Pons (tissue), 1 donor: ENCODE measurements at regions not wholly inside any gene's neighbourhood (a gene's known extent, or its start where the extent isn't known, plus 50 kb on each side); places are given as distances from the start of the nearest gene placed in this dataset.
"Not testable (repeated sequence)": the region's sequence is repeated elsewhere in the genome, so short reads cannot be mapped to it uniquely, and the experiment has no call there.

Experiments used
- DNase-seq: peaks from one replicate; pipeline ENCODE4 v3.0.0-alpha.2; 2016; ENCODE audit warnings: low spot score

DNA sequence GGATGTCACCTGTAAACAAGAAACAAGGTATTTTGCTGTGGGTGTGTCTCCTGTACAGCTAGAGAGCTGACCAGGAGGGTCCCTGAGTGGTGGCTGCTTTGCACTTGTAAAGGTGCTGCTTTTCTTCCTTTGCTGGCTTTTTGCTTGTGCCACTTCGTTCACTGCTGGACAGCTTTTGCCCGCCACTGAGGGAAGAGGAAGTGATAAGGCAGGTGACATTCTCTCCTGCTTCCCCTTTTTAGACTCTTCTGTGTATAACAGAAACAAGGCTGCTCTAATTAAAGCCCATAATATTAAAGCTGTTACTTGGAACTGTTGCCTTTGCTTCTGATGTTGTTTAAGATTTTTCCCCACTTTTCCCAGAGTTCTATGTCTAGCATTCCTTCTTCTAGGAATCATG lies 218.6 kb upstream of the TSPY4 start:
- DNase-seq = no peak

DNA sequence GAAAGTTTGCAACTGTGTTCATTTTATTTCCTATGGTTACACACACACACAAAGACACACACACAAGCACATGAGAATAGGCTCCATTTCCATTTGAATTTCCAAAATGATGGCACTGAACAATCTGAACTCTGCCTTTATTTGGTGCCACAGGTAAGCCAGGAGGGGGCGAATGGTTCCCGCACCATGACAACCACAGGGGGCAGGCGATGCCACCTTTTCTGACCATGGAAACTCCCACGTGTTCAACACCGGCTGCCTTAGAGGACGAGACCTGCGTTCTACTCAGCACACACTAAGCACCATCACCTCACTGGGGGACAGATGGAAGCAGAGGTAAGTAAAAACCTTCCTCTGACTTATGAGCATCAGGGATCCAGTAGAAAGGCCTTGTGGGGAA lies 212.6 kb upstream of the TSPY4 start:
- DNase-seq = no peak

DNA sequence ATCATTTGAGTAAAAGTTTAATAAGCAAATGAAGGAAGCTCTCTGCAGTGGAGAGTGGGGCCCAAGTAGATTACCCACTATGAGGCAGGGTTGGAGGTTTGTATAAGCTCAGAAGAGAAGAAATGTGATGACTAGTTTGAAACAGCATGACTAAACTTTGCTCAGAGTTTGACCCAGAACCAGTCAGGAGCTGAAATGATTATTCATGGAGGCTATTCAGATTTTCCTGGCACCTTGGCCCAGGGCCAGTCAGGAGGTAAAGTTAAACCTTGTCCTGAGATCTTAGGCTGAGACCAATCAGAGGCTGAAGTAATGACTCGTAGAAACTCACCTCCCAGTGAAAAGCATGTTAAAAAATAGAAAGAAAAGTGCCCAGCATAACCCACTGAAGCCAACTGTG lies 210.7 kb upstream of the TSPY4 start:
- DNase-seq = no peak

DNA sequence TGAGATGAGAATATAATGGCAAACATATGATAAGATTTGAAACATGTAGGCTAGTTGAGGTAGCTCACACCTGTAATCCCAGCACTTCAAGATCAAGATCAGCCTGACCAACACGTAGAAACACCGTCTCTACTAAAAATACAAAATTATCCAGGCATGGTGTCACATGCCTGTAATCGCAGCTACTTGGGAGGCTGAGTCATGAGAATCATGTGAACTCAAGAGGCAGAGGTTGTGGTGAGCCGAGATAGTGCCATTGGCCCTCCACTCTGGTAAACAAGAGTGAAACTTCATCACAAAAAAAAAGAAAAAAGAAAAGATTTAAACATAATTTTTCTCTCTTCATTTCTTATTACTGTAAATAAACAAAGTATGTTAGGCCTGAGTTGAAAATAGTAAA lies 193.9 kb upstream of the TSPY4 start:
- DNase-seq = not testable (repeated sequence)

DNA sequence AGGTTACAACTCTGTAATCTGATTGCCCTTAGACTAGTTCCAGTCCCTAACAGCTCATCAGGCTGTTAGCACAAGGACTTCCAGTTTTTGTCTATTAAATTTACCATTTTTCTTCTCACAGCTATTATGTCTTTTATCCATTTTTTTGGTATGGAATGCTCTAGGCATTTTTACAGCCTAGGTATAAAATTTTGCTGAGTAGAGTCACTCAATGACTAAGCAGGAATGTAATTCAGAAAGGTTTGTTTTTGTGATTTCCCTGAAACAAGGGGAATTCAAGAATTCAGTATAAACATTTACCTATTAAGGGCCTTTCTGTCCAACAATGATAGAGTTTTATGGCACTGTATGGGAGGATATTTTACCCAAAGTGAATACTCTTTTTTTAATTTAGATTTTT lies 182.7 kb upstream of the TSPY4 start:
- not testable (repeated sequence) for DNase-seq

DNA sequence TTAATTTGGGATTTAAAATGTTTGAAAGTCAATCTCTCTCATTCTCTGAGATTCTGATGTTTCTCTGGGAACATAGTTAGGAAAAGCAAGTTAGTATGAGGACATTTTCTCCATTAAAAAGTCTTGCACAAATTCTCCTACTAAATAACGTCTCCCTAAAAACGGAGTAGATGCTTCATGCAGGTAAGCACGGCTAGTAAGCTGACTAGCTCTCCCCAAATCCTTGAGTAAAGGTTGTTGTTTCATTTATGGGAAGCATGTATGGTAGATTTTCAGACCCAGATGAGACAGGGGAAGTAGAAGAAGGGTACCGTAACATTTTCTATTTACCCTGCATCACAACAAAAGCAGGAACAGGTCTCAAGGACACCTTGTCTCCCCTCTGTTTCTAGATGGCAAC lies 181.5 kb upstream of the TSPY4 start:
- DNase-seq = no peak

DNA sequence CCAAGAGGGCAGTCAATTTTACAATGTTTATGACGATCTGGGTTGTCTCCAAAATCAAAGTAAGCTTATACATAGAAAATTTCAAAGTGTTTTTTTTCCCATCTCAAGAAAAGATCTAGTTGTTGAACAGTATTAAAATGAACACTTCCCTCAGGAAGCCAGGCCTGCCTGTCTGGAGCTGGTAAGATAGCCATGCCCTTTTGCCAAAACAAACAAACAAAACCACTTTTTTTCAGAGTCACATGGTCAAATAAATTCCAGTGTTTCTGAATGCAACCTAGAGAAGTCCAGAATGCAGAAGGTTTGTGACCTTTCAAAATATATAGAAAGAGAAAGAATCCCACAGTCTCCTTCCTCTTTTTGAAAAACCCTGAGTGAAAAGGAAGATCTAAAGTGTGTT lies 178.6 kb upstream of the TSPY4 start:
- no peak for DNase-seq

DNA sequence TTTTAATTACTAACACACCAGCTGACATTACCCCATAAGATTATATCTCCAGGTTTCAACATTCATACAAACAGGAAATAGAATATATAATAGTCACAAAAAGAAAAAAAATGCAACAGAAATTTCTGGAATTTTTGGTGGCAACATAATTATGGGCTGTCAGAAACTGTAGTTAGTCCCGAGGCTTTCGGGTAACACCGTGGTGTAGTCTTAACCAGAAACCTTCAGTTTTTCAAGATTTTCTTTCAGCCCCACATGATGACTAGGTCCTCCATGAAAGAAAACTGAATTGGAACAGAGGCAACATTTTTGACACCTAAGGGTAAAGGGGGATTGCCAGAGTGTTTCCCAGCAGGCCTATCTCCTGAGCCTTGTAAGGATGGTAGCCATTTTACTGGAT lies 176.9 kb upstream of the TSPY4 start:
- not testable (repeated sequence) for DNase-seq

DNA sequence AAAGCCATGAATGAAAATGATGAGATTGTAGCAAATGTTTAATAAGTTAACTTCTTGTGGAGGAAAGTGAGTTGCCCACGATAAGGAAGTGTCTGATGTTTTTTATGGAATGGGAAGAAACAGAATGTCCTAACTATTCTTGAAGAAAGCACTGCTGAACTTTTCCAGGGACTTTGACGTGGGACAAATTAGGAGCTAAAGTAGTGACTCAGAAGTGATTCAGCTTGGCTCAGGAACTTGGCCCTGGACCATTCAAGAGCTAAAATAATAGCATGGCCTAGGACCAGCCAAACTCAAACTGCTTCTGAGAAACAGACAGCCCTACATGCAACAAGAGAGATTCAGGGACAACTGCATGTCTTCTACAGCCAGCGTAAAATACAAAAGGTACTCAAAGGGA lies 176.3 kb upstream of the TSPY4 start:
- not testable (repeated sequence) for DNase-seq

DNA sequence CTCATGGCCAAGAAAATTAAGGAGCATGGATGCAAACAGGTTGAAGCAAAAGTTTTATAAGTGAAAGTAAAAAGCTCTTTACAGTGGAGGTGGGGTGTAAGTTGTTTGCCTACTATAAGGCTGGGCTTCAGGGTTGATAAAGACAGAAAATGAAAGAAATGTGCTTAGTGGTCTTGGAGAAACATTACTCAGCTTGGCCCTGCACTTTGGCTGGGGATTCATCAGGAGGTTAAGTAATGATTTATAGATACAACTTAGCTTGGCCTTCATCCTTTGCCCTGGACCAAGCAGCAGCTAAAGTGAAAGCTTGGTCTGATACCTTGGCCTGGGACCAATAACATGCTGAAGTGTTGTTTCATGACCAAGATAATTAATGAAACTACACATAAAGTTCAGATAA lies 175.3 kb upstream of the TSPY4 start:
- DNase-seq = not testable (repeated sequence)

DNA sequence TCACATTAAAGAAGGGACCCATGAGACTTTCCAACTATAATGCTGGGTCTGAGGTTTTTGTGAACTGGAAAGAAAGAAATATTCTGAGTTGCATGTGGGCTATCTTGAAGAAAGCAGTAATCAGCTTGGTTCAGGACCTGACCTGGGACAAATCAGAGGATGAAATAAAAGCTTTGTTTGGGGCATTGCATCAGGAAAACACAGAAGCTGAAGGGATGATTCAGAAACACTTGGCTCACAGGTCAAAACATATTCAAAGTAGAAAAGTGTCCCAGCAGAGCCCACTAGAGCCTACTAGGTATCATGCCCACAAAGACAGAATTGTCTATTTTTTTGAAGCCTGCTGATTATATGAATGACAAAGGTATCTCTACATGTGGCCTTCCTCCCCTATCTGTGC lies 174.8 kb upstream of the TSPY4 start:
- DNase-seq = not testable (repeated sequence)

DNA sequence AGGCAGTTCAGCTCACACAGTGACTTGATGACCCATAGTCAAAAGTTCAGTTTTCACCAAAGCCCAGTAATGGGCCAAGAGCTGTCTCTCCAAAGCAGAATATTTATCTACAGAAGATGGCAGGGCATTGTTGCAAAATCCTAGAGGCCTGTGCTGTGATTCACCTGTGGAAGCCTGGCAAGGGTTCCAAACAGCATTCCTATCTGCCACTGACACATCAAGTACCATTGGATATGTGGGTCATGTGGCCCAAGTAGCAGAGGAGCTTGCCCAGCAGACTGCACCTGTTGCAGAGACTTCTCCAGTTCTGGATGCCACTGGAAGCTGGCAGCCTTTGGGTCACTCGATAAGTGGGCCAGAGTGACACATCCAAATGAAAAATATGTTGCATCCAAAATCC lies 159.6 kb upstream of the TSPY4 start:
- not testable (repeated sequence) for DNase-seq

DNA sequence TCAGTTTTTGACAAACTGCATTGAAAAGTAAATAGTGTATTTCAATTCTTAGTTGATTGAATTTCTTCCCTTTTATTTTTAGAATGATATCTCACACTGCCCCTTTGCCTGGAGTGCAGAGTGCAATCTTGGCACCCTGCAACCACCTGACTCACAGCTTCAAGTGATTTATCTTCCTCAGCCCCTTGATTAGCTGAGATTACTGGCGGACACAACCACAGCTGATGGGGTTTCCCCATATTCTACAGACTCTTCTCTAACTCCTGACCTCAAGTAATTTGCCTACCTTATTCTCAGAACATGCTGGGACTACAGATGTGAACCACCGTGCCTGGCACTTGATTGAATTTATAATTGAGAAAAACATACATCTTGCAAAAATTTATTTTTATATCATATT lies 152.4 kb upstream of the TSPY4 start:
- DNase-seq = not testable (repeated sequence)

DNA sequence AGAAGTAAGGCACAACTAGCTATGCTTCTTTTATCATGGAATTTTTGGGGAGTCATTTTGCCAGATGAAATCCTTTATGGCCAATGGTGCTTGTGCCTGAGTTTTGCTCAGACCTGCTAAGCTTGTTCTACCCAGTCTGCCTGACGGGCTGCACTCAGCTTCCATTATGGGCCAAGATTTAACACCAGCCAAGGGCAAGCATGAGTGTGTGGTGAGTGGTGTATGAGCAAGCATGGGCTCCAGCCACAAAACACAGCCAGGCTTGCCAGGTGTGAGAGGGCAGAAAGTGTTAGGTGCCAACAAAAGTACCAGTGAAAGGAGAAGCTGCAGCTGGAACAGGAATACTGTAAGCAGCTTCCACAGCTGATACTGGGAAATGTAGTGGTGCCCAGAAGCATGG lies 130.2 kb upstream of the TSPY4 start:
- DNase-seq = not testable (repeated sequence)

DNA sequence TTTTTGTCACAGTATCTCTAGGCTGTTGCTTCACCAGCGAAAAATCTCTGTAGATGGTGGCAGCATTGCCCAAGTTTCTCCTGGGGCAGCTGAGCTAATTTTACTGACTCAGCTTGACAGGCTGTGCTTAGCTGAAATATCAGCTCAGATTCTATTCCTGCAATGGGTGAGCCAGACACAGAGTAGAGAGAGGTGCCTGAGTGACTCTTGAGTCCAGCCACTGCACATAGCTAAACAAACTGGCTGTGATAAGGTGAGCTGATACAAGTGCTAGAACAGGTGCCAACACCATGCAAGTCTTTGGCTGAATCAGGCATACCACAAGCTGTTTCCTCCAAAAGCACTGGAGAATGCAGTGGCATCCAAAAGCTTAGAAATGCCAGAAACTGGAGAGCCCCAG lies 110.9 kb upstream of the TSPY4 start:
- no peak for DNase-seq

DNA sequence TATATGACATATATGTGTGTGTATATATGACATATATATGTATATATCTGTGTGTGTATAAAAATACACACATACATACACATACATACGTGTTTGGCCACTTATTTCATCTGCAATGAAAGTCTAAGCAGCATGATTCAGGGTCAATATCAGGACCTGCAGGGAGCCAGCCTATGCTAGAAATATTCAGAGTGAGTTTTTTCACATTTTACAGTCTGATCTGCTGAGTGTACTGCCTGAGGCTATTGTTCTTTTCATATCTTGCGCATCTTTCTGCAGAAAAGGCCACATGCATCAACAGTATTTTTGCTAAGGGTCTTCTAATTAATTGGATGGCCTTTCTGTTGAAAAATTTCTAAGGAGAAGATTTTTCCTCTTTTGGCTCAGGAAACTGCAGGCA lies 80.0 kb upstream of the TSPY4 start:
- DNase-seq = no peak

DNA sequence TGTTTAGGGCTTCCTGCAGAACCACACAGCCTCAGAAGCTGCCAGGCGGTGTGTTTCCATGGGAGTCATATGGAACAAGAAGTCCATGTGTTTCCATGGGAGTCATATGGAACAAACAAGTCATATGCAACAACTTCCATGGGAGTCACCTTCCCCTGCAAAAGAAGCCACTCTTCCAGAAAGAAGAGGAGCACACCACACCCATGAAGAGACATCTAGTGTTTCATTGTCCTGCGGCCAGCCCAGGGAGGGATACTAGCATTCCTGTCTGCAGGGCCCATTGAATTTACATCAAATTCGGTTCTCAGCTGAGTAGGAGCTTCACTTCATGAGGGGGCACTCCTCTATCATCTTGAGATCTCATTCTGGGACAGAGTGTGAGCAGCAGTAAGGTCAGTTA lies 79.5 kb upstream of the TSPY4 start:
- no peak for DNase-seq

DNA sequence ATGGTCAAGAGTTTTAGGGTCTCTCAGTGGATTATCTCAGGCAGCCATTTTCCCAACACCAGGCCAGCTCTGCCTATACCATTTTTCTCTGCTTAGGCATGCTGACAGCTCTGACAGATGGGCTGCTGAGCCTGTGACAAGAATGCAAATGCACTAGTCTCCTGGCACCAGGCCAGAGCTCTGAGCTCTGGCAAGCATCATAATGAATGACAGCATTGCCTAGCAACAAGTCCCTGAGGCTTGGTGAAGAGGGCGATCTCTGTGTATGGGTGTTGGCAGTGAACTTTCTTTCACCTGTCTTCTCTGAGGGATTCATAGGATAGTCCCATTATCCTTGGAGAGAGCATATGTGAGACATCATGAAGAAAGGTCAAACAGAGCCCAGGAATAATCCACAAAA lies 77.9 kb upstream of the TSPY4 start:
- DNase-seq = peak; percentile 64

DNA sequence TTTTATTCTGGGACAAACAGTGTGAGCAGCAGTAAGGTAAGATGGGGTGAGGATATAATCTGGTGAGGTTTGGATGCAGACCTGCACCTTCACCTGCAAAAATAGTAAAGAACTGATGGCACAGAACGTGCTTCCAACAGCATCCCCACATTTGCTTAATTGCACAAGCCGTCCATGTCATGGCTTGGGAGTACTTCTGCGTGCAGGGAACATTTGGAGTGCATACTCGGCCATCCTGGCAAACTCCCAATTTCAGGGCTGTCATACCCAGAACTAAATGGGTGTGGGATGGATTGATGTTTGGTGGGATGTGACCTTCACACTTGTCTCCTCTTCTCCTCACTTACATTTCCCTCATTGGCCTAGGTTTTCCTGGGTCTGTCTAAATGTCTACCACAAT lies 76.8 kb upstream of the TSPY4 start:
- DNase-seq = no peak

DNA sequence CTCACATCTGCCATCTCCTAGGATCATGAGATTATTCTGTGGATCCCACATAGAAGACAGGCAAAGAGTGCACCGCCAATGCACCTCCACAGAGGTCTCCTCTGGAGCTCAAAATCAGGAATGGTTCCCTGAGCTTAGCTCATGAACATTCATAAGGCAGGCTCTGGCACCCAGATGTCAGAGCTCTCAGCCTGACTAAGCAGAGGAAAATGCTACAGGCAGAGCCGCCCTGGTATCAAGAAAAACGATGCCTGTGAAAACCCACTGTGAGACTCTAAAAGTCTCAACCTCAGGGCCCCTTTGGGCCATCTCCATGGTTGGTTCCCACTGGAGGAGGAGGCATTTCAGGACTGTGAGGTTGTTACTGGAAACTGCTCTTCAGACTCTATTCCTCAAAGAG lies 71.7 kb upstream of the TSPY4 start:
- no peak for DNase-seq

DNA sequence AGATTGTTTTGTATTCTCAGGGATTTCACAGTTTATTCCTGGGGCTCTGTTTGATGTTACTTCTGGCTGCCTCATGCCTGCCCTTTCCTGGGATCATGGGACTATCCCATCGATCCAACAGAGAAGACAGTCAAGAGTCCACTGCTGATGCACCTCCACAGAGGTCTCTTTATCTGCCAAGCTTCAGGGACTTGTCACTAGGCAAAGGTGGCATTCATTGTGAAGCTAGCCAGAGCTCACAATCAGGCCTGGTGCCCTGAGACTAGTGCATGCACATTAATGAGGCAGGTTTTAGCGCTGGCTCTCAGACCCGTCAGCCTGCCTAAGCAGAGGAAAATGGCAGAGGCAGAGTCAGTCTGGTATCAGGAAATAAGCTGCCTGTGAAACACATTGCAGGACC lies 66.9 kb upstream of the TSPY4 start:
- DNase-seq = not testable (repeated sequence)

DNA sequence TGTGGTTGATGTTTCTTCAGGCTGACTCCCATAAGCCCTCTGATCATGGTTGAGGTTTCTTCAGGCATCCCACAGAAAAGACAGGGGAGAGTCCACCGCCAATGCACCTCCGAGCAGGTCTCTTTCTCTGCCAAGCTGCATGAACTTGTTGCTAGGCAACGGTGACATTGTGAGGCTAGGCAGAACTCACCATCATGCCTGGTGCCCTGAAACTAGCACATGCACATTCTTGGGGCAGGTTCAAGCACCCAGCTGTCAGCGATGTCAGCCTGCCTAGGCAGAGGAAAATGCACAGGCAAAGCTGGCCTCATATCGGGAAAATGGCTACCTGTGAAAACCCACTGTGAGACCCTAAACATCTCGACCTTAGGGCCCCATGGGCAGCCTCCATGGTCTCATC lies 64.4 kb upstream of the TSPY4 start:
- DNase-seq = not testable (repeated sequence)

DNA sequence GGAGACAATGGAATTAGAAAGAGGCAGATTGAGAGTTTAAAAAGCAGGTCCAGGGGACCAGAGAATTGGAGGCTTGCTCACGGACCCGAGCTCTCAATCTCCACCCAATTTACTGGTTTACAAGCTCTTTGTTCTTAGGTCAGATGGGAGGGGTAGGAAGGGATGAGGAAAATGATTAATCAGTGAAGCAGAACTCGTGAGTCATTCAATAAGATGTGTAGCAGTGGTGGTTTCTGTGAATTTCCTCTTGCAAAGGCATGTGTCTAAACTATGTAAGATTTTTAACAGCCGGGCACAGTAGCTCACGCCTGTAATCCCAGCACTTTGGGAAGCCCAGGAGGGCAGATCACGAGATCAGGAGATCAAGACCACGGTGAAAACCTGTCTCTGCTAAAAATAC lies 58.4 kb upstream of the TSPY4 start:
- not testable (repeated sequence) for DNase-seq
